Omental fat pad (tissue), 3 donors: ENCODE measurements at regions not wholly inside any gene's neighbourhood (a gene's known extent, or its start where the extent isn't known, plus 50 kb on each side); places are given as distances from the start of the nearest gene placed in this dataset.

Experiments used
- ATAC-seq: fragments of 150-250 bp; one replicate; pipeline ENCODE4 v1.9.1; 2016; ENCODE audit warnings: mild to moderate bottlenecking, moderate library complexity; ENCODE audit not compliant: low FRiP score
- DNase-seq: peaks from one replicate; pipeline ENCODE4 v3.0.0-alpha.2; 2019; ENCODE audit warnings: low spot score
- CTCF ChIP-seq, 3 donors: fragments of 450-650 bp; IDR thresholded peaks; one replicate each; pipeline ENCODE4 v1.5.1; 2016 to 2017; ENCODE audit warnings: antibody characterized with exemption in 3 of 3, mild to moderate bottlenecking in 3 of 3, moderate library complexity in 2 of 3

- TF ChIP-seq CTCF (IDR thresholded peaks at IDR 0.05), result no peak
- DNase-seq, result no peak
- peak; percentile 59 for ATAC-seq
Observed at GRCh38 chr2:235334179-235334578, 159.7 kb upstream of the AGAP1 start.

GRCh38 chr2:235343156-235343774 is 150.6 kb upstream of the AGAP1 start:
- no peak for DNase-seq
- peak; percentile 17 for ATAC-seq
- no peak for TF ChIP-seq CTCF (IDR thresholded peaks at IDR 0.05)

- DNase-seq (no peak), ATAC-seq (peak; percentile 78)
- TF ChIP-seq CTCF (IDR thresholded peaks at IDR 0.05), result no peak
Observed at GRCh38 chr2:235343869-235344268, 150.0 kb upstream of the AGAP1 start.

GRCh38 chr2:235345745-235346144 is 148.1 kb upstream of the AGAP1 start:
- DNase-seq, result no peak
- TF ChIP-seq CTCF (IDR thresholded peaks at IDR 0.05), result no peak
- no peak for ATAC-seq

- TF ChIP-seq CTCF (IDR thresholded peaks at IDR 0.05), result no peak
- DNase-seq (no peak), ATAC-seq (no peak)
Observed at GRCh38 chr2:235347691-235348090, 146.2 kb upstream of the AGAP1 start.

GRCh38 chr2:235348329-235348728 is 145.5 kb upstream of the AGAP1 start:
- ATAC-seq (no peak), DNase-seq (no peak)
- TF ChIP-seq CTCF (IDR thresholded peaks at IDR 0.05), result no peak

- DNase-seq, result no peak
- ATAC-seq, result no peak
- no peak for TF ChIP-seq CTCF (IDR thresholded peaks at IDR 0.05)
Observed at GRCh38 chr2:235350234-235350633, 143.6 kb upstream of the AGAP1 start.
